ENCODE measurements at regions not wholly inside any gene's neighbourhood (a gene's known extent, or its start where the extent isn't known, plus 50 kb on each side); places are given as distances from the start of the nearest gene placed in this dataset.

DNA sequence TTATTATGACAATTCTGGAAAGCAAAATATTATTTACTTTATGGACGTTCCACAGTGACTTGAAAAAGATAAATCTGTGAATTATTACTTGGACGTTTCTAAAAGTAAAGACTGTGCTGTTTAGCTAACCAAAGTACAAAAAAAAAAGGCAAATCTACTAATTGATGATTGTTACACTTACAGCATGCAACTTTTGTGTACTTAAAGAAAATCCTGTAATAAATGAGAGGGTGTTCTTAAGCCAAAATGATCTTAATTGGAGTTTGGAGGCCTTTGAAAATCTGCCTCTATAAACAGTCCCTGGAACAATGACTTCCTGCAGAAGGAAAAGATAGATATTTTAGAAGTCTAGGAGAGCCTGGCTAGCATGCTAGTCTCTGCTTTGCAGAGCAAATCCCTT lies 434.0 kb upstream of the SYT1 start:
- TF ChIP-seq, protein P1, sequence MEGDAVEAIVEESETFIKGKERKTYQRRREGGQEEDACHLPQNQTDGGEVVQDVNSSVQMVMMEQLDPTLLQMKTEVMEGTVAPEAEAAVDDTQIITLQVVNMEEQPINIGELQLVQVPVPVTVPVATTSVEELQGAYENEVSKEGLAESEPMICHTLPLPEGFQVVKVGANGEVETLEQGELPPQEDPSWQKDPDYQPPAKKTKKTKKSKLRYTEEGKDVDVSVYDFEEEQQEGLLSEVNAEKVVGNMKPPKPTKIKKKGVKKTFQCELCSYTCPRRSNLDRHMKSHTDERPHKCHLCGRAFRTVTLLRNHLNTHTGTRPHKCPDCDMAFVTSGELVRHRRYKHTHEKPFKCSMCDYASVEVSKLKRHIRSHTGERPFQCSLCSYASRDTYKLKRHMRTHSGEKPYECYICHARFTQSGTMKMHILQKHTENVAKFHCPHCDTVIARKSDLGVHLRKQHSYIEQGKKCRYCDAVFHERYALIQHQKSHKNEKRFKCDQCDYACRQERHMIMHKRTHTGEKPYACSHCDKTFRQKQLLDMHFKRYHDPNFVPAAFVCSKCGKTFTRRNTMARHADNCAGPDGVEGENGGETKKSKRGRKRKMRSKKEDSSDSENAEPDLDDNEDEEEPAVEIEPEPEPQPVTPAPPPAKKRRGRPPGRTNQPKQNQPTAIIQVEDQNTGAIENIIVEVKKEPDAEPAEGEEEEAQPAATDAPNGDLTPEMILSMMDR (IDR thresholded peaks at IDR 0.05; ENCODE audit: extremely low read depth in 1 of 2, insufficient read depth in 1 of 2, low read depth in 1 of 2, low read length in 2 of 2), result no peak
- TF ChIP-seq EZH2 (IDR thresholded peaks at IDR 0.05; ENCODE audit: borderline replicate concordance, low read depth, low read length, severe bottlenecking) (no peak), POLR2AphosphoS5 (IDR thresholded peaks at IDR 0.05; ENCODE audit: insufficient read depth, low read depth, low read length) (no peak), POLR2A (IDR thresholded peaks at IDR 0.05; ENCODE audit: low read depth, low read length) (no peak), JUN (IDR thresholded peaks at IDR 0.05; ENCODE audit: borderline replicate concordance, insufficient read depth, insufficient read length, low read depth) (no peak), MYC (IDR thresholded peaks at IDR 0.05; ENCODE audit: low read depth, low read length) (no peak), GATA2 (IDR thresholded peaks at IDR 0.05; ENCODE audit: insufficient read depth, insufficient read length, low read depth, low read length) (no peak), FOS (IDR thresholded peaks at IDR 0.05; ENCODE audit: borderline replicate concordance, insufficient read depth, low read length) (no peak)
- TF ChIP-seq, protein P2, sequence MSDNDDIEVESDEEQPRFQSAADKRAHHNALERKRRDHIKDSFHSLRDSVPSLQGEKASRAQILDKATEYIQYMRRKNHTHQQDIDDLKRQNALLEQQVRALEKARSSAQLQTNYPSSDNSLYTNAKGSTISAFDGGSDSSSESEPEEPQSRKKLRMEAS (IDR thresholded peaks at IDR 0.05; ENCODE audit: insufficient read depth, insufficient read length), result no peak
